LHCN-M2 (cell line): ENCODE measurements at regions not wholly inside any gene's neighbourhood (a gene's known extent, or its start where the extent isn't known, plus 50 kb on each side); places are given as distances from the start of the nearest gene placed in this dataset.
A peak's percentile ranks its signal among the peaks of the same experiment; 100 is the strongest.

Source experiments
- DNase-seq: peaks from one replicate; pipeline ENCODE4 v3.0.0-alpha.2; 2012; ENCODE audit warnings: low read depth

DNA sequence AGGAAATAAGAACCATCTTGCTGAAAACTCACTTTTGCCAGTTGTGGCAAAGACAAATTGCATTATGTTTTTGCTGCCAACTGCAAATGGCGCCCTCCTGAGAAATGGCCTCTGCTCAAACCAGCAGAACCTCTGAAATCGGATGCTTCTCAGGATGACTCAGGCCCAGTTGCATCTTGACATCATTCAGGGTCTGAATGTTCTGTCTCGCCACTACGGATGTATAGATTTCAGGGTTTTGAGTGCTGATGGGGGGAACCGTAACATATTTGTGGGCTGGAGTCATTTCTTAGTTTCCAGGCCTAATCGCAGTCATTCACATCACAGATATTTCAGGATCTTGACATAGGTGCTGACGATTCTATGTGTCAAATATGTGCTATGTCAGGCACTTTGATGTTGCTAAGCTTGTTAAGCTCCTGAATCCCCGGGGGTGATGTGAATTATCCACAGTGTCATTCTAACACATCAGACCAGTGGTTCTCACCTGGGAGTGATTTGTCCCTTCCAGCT, 207.1 kb downstream of the NFATC2 start:
- DNase-seq = peak; percentile 99

DNA sequence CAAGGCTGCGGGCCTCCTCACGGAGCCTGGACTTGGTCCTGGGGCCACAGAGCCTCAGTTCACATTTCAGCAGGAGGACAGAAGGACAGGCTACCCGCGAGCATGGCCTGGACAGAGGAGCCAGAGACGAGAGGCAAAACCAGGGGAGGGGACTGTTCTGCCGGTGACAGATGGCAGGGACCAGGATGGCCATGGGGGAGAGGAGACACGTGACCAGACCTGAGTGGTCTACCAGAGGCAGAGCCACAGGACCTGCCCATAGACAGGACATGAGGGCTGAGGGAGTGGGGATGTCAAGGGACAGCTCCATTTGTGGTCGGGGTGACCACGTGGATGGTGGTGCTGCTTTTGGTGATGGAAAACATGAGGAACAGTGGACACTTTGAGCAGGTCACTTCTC, 207.9 kb downstream of the NFATC2 start:
- no peak for DNase-seq

DNA sequence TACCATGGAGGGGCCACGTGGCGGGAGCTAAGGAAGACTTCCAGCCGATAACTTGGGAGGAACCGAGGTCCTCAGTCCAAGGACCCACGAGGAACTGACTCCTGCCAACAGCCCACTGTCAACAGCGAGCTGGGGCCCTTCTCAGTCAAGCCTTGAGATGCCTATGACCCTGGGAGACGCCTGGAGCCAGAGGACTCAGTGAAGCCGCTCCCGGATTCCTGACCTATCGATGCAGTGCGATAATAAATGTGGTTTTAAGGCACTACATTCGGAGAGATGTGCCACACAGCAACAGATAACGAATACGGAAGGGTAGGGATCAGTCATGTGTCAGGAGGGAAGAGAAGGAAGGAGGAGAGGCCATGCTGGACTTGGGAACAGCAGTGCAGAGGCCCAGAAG, 208.5 kb downstream of the NFATC2 start:
- DNase-seq = no peak

DNA sequence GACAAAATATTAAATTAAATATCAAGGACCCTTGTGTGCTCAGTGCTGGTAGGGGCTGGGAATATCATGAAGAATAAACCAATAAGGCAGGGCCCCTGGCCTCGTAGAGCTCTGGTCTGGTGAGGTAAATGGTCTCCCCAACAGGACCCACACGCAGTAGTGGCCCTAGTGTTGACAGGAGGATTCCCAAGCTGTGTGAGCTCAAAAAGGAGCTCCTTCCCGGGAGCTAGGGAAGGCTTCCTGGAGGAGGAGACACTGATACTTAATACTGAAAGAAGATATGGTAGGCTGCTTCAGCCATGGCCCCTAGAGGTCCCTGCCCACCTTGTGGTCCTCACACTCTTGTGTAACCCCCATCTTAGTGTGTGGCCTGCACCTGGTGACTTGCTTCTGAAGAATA, 209.1 kb downstream of the NFATC2 start:
- no peak for DNase-seq

DNA sequence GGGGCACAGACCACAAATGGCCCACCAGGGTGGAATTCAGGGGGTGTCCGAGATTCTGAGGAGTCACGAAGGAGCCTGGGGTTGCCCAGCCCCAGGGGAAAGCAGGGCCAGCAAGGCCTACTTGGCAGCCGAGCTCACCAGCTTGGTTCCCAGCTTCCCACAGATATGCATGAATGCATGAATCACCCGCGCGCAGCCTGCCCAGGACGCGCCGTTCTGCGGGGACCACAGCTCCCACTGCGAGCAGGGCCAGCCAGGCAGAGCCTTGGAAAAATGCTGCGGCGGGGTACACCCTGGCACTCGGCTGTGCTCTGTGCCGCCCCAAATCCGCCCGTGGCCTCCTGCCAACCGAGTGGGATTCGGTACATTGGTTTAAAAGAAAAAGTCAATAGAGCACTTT, 211.0 kb downstream of the NFATC2 start:
- peak; percentile 94 for DNase-seq

DNA sequence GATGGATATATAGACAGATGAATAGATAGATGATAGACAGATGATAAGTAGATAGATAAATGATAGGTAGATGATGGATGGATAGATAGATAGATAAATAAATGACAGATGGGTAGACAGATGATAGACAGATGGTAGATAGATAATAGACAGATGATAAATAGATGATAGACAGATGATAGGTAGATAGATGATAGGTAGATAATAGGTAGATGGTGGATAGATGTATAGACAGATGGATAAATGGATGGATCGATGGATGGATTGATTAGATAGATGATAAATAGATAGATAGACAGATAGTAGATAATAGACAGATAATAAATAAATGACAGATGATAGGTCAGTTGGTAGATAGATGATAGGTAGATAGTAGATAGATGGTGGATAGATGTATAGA, 212.7 kb downstream of the NFATC2 start:
- DNase-seq = no peak

DNA sequence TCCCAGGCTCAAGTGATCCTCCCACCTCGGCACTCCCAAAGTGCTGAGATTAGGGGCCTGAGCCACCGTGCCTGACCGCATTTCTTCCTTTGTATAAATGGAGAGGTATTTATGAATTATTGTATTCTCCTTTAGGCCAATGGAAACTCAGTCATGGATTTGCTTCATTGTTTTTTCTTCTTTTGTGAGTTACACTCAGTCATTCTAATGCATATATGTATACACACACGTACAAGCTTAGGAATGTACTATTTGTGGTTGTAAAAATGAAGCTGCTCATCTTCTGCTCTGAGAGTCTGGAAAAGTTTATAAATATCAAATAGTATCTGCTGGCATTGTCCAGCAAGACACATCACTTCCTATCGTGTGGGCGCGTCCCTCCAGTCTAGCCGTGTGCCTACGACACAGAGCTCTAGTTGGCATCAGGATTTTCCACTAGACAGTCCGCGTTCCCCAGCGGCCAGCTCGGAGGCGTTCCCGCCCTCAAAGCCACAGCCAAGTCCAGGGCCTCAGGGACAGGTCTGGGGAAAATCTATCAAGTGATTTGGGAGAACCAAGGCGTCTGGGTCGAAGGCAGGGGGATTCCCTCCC, 215.2 kb downstream of the NFATC2 start:
- peak; percentile 74 for DNase-seq

DNA sequence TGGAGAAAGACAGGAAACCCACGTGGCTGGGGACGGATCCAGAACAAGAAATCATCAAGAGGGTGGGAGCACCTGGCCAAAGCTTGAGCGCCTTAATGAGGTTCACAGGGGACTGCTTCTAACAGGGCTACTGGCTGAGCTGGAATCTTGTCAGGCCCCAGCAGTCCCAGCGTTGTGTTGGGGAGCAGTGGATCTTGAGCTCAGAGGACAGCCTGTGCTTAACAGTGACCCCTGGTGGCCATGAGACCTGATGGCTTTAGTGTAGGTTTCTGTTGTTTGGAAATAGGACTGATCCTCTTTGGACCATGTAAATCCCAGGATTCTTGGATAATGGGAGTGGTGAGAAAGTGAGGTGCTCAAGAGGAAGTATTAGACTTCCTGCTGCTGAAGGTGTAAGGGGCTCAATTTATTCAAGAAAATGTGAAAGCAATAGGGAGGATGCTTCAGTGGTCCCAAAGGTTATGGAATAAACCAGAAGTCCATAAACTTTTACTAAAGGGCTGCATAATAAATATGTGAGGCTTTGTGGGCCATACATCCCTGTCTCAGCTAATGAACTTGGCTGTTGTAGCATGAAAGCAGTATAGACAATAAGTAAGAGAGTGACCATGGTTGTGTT, 216.2 kb downstream of the NFATC2 start:
- DNase-seq = peak; percentile 52

DNA sequence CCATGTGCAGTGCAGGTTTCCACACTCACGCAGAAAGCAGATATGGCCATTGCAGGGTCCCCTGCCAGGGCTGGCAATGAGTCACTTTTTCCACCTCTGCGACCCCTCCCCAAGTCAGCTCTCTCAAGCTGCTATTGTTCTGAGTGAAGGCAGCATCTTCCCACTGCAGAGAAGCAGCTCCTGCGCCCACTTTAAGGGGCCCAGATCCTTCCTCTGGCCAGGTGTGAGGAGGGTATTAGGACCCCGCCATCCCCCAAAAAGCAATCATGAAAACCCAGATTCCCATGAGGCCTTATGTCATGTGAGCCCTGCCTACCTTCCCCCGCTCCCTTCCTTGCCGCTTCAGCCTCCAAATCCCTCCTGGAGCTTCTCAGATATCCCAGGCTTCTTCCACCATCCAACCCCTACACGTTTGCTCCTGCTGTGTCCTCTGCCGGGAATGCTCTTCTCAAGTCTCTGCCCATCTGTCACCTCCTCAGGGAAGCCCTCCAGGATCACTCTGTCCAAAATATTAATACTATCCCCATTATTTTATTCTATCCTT, 220.3 kb downstream of the NFATC2 start:
- DNase-seq = no peak

DNA sequence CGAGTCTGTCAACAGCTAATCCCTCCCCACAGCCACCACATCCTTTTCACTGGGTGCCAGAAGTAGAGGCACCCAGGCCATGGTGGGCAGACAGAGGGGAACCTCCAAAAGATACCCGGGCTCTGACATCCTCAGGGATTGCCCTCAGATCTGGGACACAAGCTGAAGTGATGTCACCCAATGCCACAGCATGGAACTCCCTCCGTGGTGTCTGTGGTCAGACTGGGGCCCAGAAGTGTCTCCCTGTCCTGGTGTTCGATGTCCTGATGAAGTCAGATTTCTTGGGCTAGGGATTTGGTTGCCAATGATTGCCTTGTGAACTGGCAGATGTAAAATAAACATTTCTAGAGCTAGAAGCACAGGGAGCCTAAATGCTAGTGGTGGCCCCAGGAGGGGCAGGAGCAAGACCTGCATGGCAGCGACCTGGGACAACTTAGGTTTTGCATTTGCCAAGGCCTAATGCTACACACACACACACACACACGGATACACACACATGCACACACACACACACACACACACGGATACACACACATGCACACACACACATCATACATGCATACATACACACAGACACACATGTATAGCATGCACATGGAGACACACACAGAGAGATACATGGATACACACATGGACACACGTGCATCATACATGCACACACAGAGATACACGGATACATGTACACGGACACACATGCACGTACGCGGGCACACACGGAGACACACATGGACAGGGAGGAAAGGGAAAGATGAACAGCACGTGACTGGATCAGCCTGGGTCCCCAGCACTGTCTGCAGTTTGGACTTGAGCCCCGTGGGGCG, 221.0 kb downstream of the NFATC2 start:
- DNase-seq = peak; percentile 26

DNA sequence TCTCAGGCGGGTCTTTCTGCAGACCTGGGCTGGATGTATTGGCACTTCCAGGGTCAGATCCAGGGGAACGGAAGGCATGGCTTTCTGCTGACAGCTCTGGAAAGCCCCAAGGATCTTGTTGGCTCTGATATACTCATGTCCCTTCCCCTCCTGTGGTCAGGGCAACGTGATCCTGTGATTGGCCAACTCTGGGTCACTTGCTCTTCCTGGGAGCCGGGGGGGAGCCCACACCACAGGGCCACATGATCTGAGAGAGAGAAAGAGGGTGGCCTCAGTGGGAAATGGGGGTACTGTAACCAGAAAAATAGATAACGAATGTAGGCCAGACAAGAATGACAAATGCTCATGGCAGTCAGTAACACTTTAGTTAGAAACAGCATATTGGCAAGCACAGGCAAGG, 223.0 kb downstream of the NFATC2 start:
- no peak for DNase-seq

DNA sequence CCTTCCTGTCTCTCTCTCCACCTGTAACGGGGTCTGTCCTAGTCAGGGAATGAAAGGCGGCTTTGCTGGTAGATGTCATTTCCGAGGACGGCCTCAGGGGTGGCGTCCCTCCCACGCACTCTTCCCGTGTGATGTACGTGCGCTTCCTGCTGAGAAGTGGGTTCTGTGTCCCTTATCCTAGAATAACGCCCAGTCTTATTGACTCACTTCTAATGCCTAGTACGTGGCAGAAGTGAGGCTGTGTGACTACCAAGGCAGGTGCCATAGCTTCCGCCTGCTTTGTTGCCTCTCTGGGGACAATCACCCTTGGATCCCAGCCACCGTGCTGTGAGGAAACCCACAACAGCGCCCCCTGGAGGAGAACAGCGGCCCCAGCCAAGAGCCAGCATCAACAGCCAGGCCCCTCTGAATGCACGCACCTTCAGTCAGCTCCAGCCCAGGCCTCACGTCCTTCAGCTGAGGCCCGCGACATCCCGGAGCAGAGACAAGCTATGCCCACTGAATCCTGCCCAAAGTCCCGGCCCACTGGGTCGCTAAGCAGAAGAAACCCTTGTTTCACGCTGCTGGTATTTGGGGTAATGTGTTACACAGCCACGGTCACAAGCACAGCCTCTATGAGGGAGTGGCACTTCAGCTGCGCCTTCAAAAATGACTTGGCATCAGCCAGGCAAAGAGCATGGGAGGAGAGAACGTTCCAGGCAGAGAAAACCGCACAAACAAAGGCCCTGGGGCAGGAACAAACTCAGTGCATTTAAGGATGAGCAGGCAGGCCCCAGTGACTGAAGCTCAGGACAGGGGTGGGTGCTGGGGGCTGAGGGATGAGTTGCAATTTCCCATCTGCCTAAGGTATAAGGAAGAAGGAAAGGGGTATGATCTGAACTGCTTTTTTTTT, 224.2 kb downstream of the NFATC2 start:
- no peak for DNase-seq

DNA sequence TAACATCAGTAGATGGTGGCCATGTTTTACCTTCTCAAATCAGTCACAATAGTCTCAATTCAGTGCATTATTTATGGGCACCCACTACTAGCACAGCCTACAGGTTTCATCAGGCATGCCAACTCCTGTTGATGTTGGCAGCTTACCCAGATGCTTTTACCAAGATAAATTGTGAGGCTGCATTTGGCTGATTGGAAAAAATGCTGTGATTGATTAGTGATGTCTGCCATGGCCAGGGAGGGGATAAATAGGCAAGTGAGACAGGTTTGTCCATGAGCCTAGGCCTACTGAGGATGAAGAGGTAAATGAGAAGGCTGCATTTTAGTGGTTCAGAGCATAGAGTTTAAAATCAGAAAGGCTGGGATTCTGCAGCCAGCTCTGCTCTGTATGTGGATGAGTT, 227.1 kb downstream of the NFATC2 start:
- no peak for DNase-seq

DNA sequence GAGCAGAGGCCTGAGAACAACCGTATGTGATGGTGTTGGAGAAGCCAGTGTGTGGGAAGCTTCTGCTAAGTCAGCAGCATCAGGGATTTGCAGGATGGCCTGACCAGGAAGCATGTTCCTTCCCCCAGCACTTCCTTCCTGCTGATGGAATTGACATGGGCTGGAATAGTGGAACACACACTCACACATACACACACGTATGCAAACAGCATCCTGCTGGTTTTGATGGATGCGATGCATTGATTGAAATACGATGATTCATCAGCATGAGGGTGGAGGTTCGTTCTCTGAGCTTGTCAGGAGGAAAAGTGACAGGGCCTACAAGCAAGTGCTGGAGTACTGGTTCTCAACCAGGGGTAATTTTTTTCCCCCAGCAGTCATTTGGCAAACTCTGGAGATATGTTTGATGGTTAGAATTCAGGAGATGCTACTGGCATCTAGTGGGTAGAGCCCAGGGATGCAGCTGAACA, 229.1 kb downstream of the NFATC2 start:
- DNase-seq = no peak

DNA sequence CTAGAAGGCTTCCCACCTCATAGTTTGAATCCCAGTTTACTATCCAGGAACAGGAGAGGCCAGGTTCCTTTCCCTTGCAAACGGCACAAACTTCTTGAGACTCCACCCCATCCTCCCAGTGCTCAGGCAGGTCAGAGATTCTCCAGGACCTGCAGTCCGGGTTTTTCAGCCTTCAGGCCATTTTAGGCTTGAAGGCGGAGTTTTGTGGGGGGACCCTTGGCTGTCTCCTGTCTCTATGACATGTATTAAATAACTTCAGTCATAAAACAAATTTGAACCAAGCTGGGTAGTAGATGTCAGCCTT, 230.1 kb downstream of the NFATC2 start:
- no peak for DNase-seq

DNA sequence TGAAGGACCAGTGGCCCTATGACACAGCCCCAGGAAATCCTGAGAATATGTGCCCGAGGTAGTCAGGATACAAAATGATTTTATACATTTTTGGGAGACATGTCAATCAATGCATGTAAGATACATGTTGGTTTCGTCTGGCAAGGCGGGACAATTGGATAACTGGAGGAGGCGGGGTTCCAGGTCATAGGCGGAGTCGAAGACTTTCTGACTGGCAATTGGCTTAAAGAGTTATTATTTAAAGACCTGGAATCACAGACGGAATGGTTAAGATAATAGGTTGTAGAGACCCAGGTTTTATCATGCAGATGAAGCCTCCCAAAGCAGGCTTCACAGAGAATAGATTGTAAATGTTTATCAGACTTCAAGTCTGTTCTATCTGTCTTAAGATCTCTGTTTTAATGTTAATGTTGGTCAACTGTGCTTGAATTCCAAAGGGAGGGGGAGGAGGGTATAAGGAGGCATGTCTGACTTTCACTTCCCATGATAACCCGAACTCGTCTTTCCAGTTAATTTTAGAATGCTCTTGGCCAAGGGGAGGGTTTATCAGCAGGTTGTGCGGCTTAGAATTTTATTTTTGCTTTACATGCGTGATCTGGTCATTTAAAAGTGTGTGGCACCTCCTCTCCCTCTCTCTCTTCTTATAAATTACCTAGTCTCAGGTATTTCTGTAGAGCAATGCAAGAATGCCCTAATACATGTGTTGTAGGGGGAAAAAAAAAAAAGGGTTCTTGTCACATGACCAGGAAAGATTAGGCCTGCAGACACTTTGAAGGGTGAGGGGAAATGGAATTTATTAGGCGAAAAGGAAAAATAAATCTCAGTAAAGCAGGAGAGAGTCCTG, 230.7 kb downstream of the NFATC2 start:
- no peak for DNase-seq

DNA sequence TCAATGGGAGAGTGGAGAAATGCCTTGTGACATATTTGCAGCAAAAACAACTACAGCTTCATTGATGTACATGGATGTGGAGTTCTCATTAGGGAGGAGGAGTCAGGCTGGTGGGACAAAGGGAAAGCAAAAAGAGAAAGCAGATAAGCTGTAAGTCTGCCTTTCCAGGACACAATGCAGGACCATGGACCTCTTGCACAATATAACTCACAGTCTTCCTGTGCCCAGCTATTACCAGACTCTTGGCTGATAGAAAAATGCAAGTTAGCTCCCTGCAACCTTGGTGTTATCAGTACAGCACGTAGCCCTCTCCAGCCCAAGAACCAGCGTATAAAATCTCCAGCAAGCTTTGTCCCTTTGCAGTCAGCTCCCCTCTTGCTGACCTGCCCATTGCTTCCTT, 232.3 kb downstream of the NFATC2 start:
- DNase-seq = no peak

DNA sequence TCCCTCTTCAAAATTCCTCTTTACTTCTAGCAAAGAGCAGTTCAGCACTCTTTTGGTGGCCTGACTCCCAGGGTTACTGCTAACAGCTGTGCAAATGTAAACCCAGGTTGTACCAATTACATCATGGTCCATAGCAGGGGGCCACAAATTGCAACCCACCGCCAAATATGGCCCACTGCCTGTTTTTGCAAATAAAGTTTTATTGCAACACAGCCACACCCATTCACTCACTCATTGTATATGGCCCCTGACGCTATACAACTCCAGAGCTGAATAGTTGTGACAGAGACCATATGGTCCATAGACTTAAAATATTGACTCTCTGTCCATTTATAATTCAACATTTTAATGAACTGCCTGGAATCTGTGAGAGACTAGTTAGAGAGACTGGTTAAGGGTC, 233.4 kb downstream of the NFATC2 start:
- no peak for DNase-seq

DNA sequence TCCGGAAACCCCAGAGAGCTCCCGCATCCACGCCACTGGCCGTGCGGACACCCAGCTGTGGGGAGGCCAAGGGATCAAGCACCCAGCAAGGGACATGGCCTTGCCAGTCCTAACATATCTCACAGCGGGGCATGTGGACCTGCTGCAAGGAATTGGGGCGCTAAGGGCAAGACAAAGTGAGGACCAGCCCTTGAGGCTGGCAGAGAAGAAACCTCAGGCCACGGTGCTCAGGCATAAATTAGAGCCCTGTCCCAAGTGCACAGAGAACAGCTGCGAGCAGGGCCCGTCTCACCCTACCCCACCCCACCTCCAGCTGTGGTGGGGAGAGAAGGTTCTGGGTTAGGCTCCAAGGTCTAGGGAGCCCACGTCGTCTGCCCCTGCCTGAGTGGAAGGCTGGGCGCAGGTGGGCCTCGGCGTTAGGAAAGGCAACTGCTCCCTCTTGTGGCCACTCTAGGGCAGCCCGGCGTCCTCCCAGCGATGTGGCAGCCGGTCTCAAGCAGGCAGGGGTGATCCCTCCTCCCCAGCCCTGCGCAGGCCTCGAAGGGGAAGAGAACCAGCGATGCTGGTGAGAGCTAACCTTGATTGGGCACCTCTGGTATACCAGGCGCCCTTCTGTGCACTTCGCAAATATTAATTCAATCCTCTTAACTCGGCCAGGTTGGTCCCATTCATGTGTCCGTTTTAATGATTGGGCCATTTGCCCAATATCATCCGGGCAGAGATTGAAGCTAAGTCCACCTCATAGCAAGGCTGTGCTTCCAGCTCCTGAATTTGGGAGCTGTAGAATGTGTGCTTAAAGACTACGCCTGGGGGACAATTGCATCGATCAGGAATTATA, 235.8 kb downstream of the NFATC2 start:
- peak; percentile 52 for DNase-seq

DNA sequence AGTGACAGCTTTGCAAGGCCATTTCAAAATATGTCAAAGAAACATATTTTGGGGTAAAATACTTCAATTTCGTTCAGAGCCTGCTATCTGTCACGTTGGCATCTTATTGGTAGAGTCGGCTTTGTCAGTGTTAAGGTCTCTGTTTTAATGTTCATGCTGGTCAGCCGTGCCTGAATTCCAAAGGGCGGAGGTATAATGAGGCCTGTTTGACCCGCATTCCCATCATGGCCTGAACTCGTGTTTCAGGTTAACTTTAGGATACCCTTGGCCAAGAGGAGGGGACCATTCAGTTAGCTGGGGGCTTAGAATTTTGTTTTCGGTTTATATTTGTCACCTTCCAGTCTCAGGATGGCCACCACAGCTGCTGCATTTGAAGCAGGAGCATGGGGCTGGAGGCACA, 236.4 kb downstream of the NFATC2 start:
- DNase-seq = no peak
